HEK293 (cell line): ENCODE measurements at regions not wholly inside any gene's neighbourhood (a gene's known extent, or its start where the extent isn't known, plus 50 kb on each side); places are given as distances from the start of the nearest gene placed in this dataset.
"Not testable (repeated sequence)": the region's sequence is repeated elsewhere in the genome, so short reads cannot be mapped to it uniquely, and the experiment has no call there.

Source experiments
- CTCF ChIA-PET: fragments of 350-600 bp; formaldehyde crosslinking; extraction: SDS; loops from one replicate; lab custom pipeline; 2021; ENCODE audit warnings: antibody characterized with exemption; lab: Yijun Ruan, JAX
- POLR2A ChIA-PET: fragments of 300-600 bp; formaldehyde crosslinking; extraction: SDS; loops from one replicate; lab custom pipeline; 2020; ENCODE audit warnings: antibody characterized with exemption, inconsistent platforms; lab: Yijun Ruan, JAX
- H3K27ac ChIP-seq: fragments of 200-500 bp; sonication (Bioruptor generic); 2 replicates; pipeline ENCODE4 v1.5.1; 2014; ENCODE audit warnings: low read depth, low read length, control low read depth, inconsistent platforms; ENCODE audit errors: extremely low read depth
- H3K36me3 ChIP-seq, 2 experiments: fragments of 200-500 bp in 1 of 2; sonication (Bioruptor generic) in 1 of 2; 1 replicate in 1 of 2; 2 replicates in 1 of 2; pipeline ENCODE4 v1.5.1; 2014 to 2017; ENCODE audit warnings: inconsistent platforms in 2 of 2, low read length in 2 of 2; ENCODE audit not compliant: control insufficient read depth in 2 of 2, insufficient read depth in 1 of 2
- H3K4me1 ChIP-seq: fragments of 200-500 bp; sonication (Bioruptor generic); 2 replicates; pipeline ENCODE4 v1.5.1; 2014; ENCODE audit warnings: mild to moderate bottlenecking, low read length, inconsistent platforms; ENCODE audit not compliant: control insufficient read depth, insufficient read depth
- H3K4me3 ChIP-seq: 2 replicates; pipeline ENCODE4 v1.5.1; 2011; ENCODE audit warnings: low read depth, mild to moderate bottlenecking, control low read depth, low read length, moderate library complexity
- H3K9me3 ChIP-seq: fragments of 200-500 bp; sonication (Bioruptor generic); 2 replicates; pipeline ENCODE4 v1.5.1; 2014; ENCODE audit warnings: low read depth, low read length, inconsistent platforms; ENCODE audit not compliant: control insufficient read depth, insufficient read depth
- AEBP2 ChIP-seq: fragments of 450-650 bp; formaldehyde crosslinking; IDR thresholded peaks from 2 replicates; pipeline ENCODE4 v1.5.1; 2016; ENCODE audit warnings: missing biosample characterization, missing genetic modification characterization, borderline replicate concordance
- PRDM6 ChIP-seq: fragments of 450-650 bp; formaldehyde crosslinking; IDR thresholded peaks from 2 replicates; pipeline ENCODE4 v1.5.1; 2017; ENCODE audit warnings: missing biosample characterization, missing genetic modification characterization
- WT1 ChIP-seq: fragments of 450-650 bp; formaldehyde crosslinking; IDR thresholded peaks from 2 replicates; pipeline ENCODE4 v1.5.1; 2016; ENCODE audit warnings: missing biosample characterization, missing genetic modification characterization
- ZBTB21 ChIP-seq: fragments of 450-650 bp; formaldehyde crosslinking; IDR thresholded peaks from 2 replicates; pipeline ENCODE4 v1.5.1; 2017; ENCODE audit warnings: missing biosample characterization, missing genetic modification characterization
- ZNF513 ChIP-seq: fragments of 450-650 bp; IDR thresholded peaks from 2 replicates; pipeline ENCODE4 v1.5.1; 2018; ENCODE audit warnings: missing biosample characterization, missing genetic modification characterization
- ZNF518A ChIP-seq: fragments of 450-650 bp; formaldehyde crosslinking; conservative IDR thresholded peaks from 2 replicates; pipeline ENCODE4 v1.5.1; 2016; ENCODE audit warnings: low read depth, missing biosample characterization, missing genetic modification characterization
- ZNF530 ChIP-seq: fragments of 450-650 bp; formaldehyde crosslinking; IDR thresholded peaks from 2 replicates; pipeline ENCODE4 v1.5.1; 2016; ENCODE audit warnings: low read depth, missing biosample characterization, missing genetic modification characterization
- ZNF610 ChIP-seq: fragments of 450-650 bp; formaldehyde crosslinking; IDR thresholded peaks from 2 replicates; pipeline ENCODE4 v1.5.1; 2016; ENCODE audit warnings: missing biosample characterization, missing genetic modification characterization, borderline replicate concordance
- ZNF654 ChIP-seq: fragments of 450-650 bp; formaldehyde crosslinking; IDR thresholded peaks from 2 replicates; pipeline ENCODE4 v1.5.1; 2016; ENCODE audit warnings: low read depth, missing biosample characterization, missing genetic modification characterization
- ZNF776 ChIP-seq: fragments of 450-650 bp; formaldehyde crosslinking; IDR thresholded peaks from 2 replicates; pipeline ENCODE4 v1.5.0; 2017; ENCODE audit warnings: missing biosample characterization, missing genetic modification characterization, borderline replicate concordance
- TF ChIP-seq, protein P1 (sequence below): IDR thresholded peaks from 2 replicates; pipeline ENCODE4 v1.6.1; 2011; ENCODE audit warnings: mild to moderate bottlenecking, low read depth, low read length, borderline replicate concordance

DNA sequence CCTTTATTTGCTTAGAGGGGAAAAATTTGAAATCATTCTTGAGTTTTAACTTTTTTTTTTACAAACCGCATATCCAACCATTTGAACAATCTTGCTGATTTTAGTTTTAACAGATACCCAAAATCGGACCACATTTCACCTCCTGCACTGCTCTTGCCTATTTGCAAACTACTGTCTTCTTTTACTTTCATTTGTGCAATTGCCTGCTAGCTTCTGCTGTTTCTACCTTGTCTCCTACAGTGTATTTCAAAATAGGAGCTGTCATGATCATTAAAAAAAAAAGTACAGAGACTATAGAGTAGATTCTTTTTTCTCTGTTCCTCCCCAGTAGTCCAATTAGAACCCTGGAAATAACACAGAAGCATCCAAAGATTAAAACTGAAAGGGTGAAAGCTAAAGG, 1081.2 kb downstream of the SOCS6 start:
- ChIA-PET POLR2A (no interaction called here), CTCF (interaction anchor here (0.6 kb wide), 1 partner anchor 1303 kb away, joined by 3 read pairs; no protein-coding TSS in a partner anchor)
- Histone ChIP-seq H3K4me1 (no peaks in the 10 kb centered on the region), H3K4me3 (no peak overlapping the region), H3K36me3 (no peaks in the 10 kb centered on the region), H3K27ac (no peak overlapping the region), H3K9me3 (no peaks in the 10 kb centered on the region)
- no peak for TF ChIP-seq AEBP2
- TF ChIP-seq, protein P1, sequence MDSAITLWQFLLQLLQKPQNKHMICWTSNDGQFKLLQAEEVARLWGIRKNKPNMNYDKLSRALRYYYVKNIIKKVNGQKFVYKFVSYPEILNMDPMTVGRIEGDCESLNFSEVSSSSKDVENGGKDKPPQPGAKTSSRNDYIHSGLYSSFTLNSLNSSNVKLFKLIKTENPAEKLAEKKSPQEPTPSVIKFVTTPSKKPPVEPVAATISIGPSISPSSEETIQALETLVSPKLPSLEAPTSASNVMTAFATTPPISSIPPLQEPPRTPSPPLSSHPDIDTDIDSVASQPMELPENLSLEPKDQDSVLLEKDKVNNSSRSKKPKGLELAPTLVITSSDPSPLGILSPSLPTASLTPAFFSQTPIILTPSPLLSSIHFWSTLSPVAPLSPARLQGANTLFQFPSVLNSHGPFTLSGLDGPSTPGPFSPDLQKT, result no peak
- TF ChIP-seq ZNF610 (tag by site-specific recombination), result no peak

DNA sequence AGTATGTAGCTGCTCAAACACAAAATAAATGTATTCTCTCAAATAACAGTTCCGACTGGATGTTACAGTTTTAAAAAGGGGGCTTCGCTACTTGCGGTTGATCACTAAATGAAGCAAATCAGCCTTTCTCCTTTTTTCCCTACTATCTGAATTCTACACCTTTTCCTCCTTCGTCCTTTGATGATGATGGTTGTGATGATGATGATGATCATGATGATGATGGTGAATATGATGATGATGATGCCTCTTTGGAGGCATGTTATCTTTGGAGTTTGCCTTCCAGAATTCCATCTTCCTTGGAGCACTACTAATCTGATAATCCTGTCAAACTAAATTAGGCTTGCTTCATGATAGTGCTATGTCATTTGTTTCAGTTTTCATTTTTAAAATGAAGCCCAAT, 1073.3 kb downstream of the SOCS6 start:
- ChIA-PET POLR2A (no interaction called here), CTCF (interaction anchor here (0.6 kb wide), 1 partner anchor 12 kb away, joined by 3 read pairs; no protein-coding TSS in a partner anchor)
- H3K4me3 ChIP-seq, result no peak overlapping the region
- no peaks in the 10 kb centered on the region for H3K9me3 ChIP-seq
- no peaks in the 10 kb centered on the region for H3K4me1 ChIP-seq
- H3K27ac ChIP-seq, result no peak overlapping the region
- H3K36me3 ChIP-seq, result no peaks in the 10 kb centered on the region
- TF ChIP-seq PRDM6 (tag by site-specific recombination), result no peak
- no peak for TF ChIP-seq ZNF530 (tag by site-specific recombination)
- peak; percentile 53; the same call in 1 of the 2 replicates for TF ChIP-seq ZNF513
- no peak for TF ChIP-seq ZNF776 (tag by site-specific recombination)
- TF ChIP-seq WT1 (tag by site-specific recombination), result no peak
- no peak for TF ChIP-seq ZBTB21
- no peak for TF ChIP-seq ZNF518A
- no peak for TF ChIP-seq ZNF654

DNA sequence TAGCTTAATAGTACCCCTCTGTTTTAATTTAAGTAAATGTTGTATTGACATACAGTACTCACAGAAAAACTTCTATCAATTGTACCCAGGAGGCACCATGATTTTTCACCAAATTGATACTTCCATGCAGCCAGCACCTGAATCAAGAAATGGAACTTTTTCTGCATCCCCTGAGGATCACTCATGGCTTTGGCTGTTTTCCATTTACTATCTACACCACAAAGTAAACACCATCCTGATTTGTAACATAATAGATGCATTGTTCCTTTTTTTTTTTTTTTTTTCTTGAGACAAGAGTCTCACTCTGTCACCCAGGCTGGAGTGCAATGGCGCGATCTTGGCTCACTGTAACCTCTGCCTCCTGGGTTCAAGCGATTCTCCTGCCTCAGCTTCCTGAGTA, 1066.8 kb downstream of the SOCS6 start:
- H3K4me1 ChIP-seq, H3K4me3 ChIP-seq, H3K9me3 ChIP-seq, POLR2A ChIA-PET, H3K36me3 ChIP-seq, H3K27ac ChIP-seq, CTCF ChIA-PET: not testable (repeated sequence)
